ENCODE measurements at regions not wholly inside any gene's neighbourhood (a gene's known extent, or its start where the extent isn't known, plus 50 kb on each side); places are given as distances from the start of the nearest gene placed in this dataset.

- TF ChIP-seq EZH2phosphoT487 (IDR thresholded peaks at IDR 0.05; ENCODE audit: low read length) = no peak
- TF ChIP-seq, protein P1, sequence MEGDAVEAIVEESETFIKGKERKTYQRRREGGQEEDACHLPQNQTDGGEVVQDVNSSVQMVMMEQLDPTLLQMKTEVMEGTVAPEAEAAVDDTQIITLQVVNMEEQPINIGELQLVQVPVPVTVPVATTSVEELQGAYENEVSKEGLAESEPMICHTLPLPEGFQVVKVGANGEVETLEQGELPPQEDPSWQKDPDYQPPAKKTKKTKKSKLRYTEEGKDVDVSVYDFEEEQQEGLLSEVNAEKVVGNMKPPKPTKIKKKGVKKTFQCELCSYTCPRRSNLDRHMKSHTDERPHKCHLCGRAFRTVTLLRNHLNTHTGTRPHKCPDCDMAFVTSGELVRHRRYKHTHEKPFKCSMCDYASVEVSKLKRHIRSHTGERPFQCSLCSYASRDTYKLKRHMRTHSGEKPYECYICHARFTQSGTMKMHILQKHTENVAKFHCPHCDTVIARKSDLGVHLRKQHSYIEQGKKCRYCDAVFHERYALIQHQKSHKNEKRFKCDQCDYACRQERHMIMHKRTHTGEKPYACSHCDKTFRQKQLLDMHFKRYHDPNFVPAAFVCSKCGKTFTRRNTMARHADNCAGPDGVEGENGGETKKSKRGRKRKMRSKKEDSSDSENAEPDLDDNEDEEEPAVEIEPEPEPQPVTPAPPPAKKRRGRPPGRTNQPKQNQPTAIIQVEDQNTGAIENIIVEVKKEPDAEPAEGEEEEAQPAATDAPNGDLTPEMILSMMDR (IDR thresholded peaks at IDR 0.05; ENCODE audit: low read length) = no peak
- TF ChIP-seq EZH2 (optimal IDR thresholded peaks at IDR 0.05; ENCODE audit: low read depth, low read length) = no peak
- no peak overlapping the region for H3K9ac ChIP-seq (ENCODE audit: low read length)
- H3K27ac ChIP-seq (ENCODE audit: low read length) = no peak overlapping the region
- H3K79me2 ChIP-seq (ENCODE audit: low read length) = no peaks in the 10 kb centered on the region
- no peaks in the 10 kb centered on the region for H3F3A ChIP-seq (ENCODE audit: insufficient read depth, low read length)
- DNase-seq = no peak
- H4K20me1 ChIP-seq (ENCODE audit: insufficient read depth, low read length) = no peaks in the 10 kb centered on the region
- no peaks in the 10 kb centered on the region for H3K4me1 ChIP-seq (ENCODE audit: low read length)
- no peak overlapping the region for H3K4me2 ChIP-seq (ENCODE audit: low read depth, low read length)
- no peak overlapping the region for H2AFZ ChIP-seq (ENCODE audit: low read length)
- no peak overlapping the region for H3K4me3 ChIP-seq (ENCODE audit: low read length)
- H3K9me3 ChIP-seq (replicated peaks; ENCODE audit: insufficient read depth, low read length) = no peaks in the 10 kb centered on the region
- no peaks in the 10 kb centered on the region for H3K27me3 ChIP-seq (replicated peaks; ENCODE audit: insufficient read depth, low read length)
- H3K36me3 ChIP-seq (replicated peaks; ENCODE audit: insufficient read depth, low read length) = no peaks in the 10 kb centered on the region
- H3K9me2 ChIP-seq (replicated peaks; ENCODE audit: insufficient read depth, low read length) = no peaks in the 10 kb centered on the region
Observed at GRCh38 chr21:35615325-35615724, 445.0 kb downstream of the SETD4 start.

- Histone ChIP-seq H3K4me2 (ENCODE audit: low read depth, low read length) (no peak overlapping the region), H3F3A (ENCODE audit: insufficient read depth, low read length) (no peaks in the 10 kb centered on the region), H3K9me3 (replicated peaks; ENCODE audit: insufficient read depth, low read length) (no peaks in the 10 kb centered on the region), H3K9me2 (replicated peaks; ENCODE audit: insufficient read depth, low read length) (no peaks in the 10 kb centered on the region), H3K27ac (ENCODE audit: low read length) (no peak overlapping the region), H3K4me3 (ENCODE audit: low read length) (no peak overlapping the region), H3K9ac (ENCODE audit: low read length) (no peak overlapping the region), H3K79me2 (ENCODE audit: low read length) (no peaks in the 10 kb centered on the region), H4K20me1 (ENCODE audit: insufficient read depth, low read length) (no peaks in the 10 kb centered on the region), H3K4me1 (ENCODE audit: low read length) (no peaks in the 10 kb centered on the region), H3K27me3 (replicated peaks; ENCODE audit: insufficient read depth, low read length) (no peaks in the 10 kb centered on the region), H2AFZ (ENCODE audit: low read length) (no peak overlapping the region), H3K36me3 (replicated peaks; ENCODE audit: insufficient read depth, low read length) (no peaks in the 10 kb centered on the region)
- TF ChIP-seq EZH2phosphoT487 (IDR thresholded peaks at IDR 0.05; ENCODE audit: low read length) (no peak), EZH2 (optimal IDR thresholded peaks at IDR 0.05; ENCODE audit: low read depth, low read length) (no peak)
- TF ChIP-seq, protein P1 (IDR thresholded peaks at IDR 0.05; ENCODE audit: low read length) = no peak
- no peak for DNase-seq
Observed at GRCh38 chr21:35614396-35614921, 445.9 kb downstream of the SETD4 start.

DNA sequence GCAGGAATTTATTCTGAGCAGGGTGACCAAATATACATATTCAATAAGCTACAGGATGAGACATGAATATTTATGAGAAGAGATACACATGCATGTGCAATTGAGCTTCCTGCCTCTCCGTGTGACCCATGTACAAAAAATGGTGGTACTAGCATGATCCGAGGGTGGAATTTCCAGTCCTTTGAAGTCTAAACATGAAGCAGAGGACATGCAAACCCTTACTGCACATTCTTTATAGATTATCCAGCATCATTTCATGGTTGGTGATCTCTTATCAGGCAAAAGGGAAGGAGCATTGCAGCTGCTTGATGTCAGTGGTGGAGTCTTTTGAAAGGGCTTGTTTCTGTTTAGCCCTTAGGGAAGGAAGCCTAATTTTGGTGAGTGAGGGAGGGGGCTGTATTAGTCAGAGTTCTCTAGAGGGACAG is 448.6 kb downstream of the SETD4 start:
- Histone ChIP-seq H3K9ac (ENCODE audit: low read length) (no peak overlapping the region), H3K9me3 (replicated peaks; ENCODE audit: insufficient read depth, low read length) (no peaks in the 10 kb centered on the region), H3K36me3 (replicated peaks; ENCODE audit: insufficient read depth, low read length) (no peaks in the 10 kb centered on the region), H3K4me2 (ENCODE audit: low read depth, low read length) (no peak overlapping the region), H4K20me1 (ENCODE audit: insufficient read depth, low read length) (no peaks in the 10 kb centered on the region), H3K27ac (ENCODE audit: low read length) (no peak overlapping the region), H3K4me3 (ENCODE audit: low read length) (no peak overlapping the region), H3F3A (ENCODE audit: insufficient read depth, low read length) (no peaks in the 10 kb centered on the region), H3K27me3 (replicated peaks; ENCODE audit: insufficient read depth, low read length) (no peaks in the 10 kb centered on the region), H2AFZ (ENCODE audit: low read length) (no peak overlapping the region), H3K4me1 (ENCODE audit: low read length) (no peaks in the 10 kb centered on the region), H3K79me2 (ENCODE audit: low read length) (no peaks in the 10 kb centered on the region), H3K9me2 (replicated peaks; ENCODE audit: insufficient read depth, low read length) (no peaks in the 10 kb centered on the region)
- TF ChIP-seq, protein P1 (IDR thresholded peaks at IDR 0.05; ENCODE audit: low read length) = no peak
- TF ChIP-seq EZH2phosphoT487 (IDR thresholded peaks at IDR 0.05; ENCODE audit: low read length) (no peak), EZH2 (optimal IDR thresholded peaks at IDR 0.05; ENCODE audit: low read depth, low read length) (no peak)
- no peak for DNase-seq
